ENCODE measurements at regions not wholly inside any gene's neighbourhood (a gene's known extent, or its start where the extent isn't known, plus 50 kb on each side); places are given as distances from the start of the nearest gene placed in this dataset.
A peak's percentile ranks its signal among the peaks of the same experiment; 100 is the strongest.

GRCh38 chr4:156606554-156607477, 364.8 kb downstream of the PDGFC start:
- no TSS peak for BruUV-seq (replicated peaks)
- CTCF ChIA-PET: no interaction called here
- peaks cover 4% of the 10 kb centered on the region; the same call in 1 of the 2 replicates for H3K4me1 ChIP-seq (ENCODE audit: control insufficient read depth, insufficient read depth, low read length)
- 83% methylated on average over 2 of the region's 7 CpGs; no CpG with 5 or more reads in 1 of the 2 experiments for WGBS, 2 experiments (ENCODE audit: extremely low coverage in 2 of 2, insufficient read length in 1 of 2)
- peak overlapping the region; percentile 14; the same call in 1 of the 2 replicates for H2BK120ac ChIP-seq (ENCODE audit: low read depth, low read length)
- H3K9me1 ChIP-seq (ENCODE audit: insufficient read depth, low read length): no peaks in the 10 kb centered on the region
- no peak overlapping the region for H2AFZ ChIP-seq (replicated peaks; ENCODE audit: low read length, poor library complexity)
- TF ChIP-seq USF2 (IDR thresholded peaks at IDR 0.05; ENCODE audit: low read depth, low read length) (peak; percentile 52; the same call in 1 of the 2 replicates), MXI1 (IDR thresholded peaks at IDR 0.05; ENCODE audit: borderline replicate concordance, low read depth, low read length) (no peak), MAFK (IDR thresholded peaks at IDR 0.05; ENCODE audit: low read depth, low read length) (peak; percentile 29)
- peak overlapping the region; percentile 70; the same call in 1 of the 2 replicates for H3K4me2 ChIP-seq (ENCODE audit: low read depth, low read length)
- H2AK5ac ChIP-seq (ENCODE audit: low read depth, low read length): no peak overlapping the region
- H3K23ac ChIP-seq (ENCODE audit: low read depth, low read length): no peak overlapping the region
- peak; percentile 68 for ATAC-seq (ENCODE audit: low read depth)
- 0 out of 2 replicates have a peak overlapping the region, but pooled peaks have one; percentile 42 for H4K5ac ChIP-seq (ENCODE audit: low read depth, low read length)
- peak overlapping the region; percentile 64; the same call in 1 of the 2 replicates for H3K18ac ChIP-seq (ENCODE audit: low read depth, low read length)
- H4K20me1 ChIP-seq (ENCODE audit: insufficient read depth, low read length): no peaks in the 10 kb centered on the region
- dilution Hi-C loops (cut with HindIII; ENCODE audit: low sequenced_read_pairs, unreplicated experiment) (no loop called here), intact Hi-C loops (cut with micrococcal nuclease) (no loop called here), in situ Hi-C loops (cut with MboI; ENCODE audit: low sequenced_read_pairs) (no loop called here)
- no peak overlapping the region for H3K27ac ChIP-seq (ENCODE audit: insufficient read depth, low read length)
- no peak overlapping the region for H2AK9ac ChIP-seq (replicated peaks; ENCODE audit: low read depth, low read length, poor library complexity)
- no peak overlapping the region for H3K56ac ChIP-seq (ENCODE audit: extremely low read depth, insufficient read depth, low read length)
- POLR2A ChIA-PET (ENCODE audit: unreplicated experiment): no interaction called here
- H3K14ac ChIP-seq (replicated peaks; ENCODE audit: low read depth, low read length): no peak overlapping the region
- no peaks in the 10 kb centered on the region for H3K79me1 ChIP-seq (ENCODE audit: low read depth in 1 of 2, low read length in 2 of 2)
- H4K91ac ChIP-seq (ENCODE audit: insufficient read depth, low read depth, low read length): no peak overlapping the region
- no peak overlapping the region for H3K9ac ChIP-seq (ENCODE audit: low read depth, low read length)
- H3K4ac ChIP-seq (ENCODE audit: low read depth, low read length): no peak overlapping the region
- H3K27me3 ChIP-seq (ENCODE audit: control insufficient read depth, insufficient read depth, low read length): no peaks in the 10 kb centered on the region
- peak overlapping the region; percentile 5; the same call in 1 of the 2 replicates for H2BK20ac ChIP-seq (ENCODE audit: low read depth, low read length)
- peak overlapping the region; percentile 12 for H2BK5ac ChIP-seq (ENCODE audit: low read depth, low read length, poor library complexity, severe bottlenecking)
- no peaks in the 10 kb centered on the region for H3K9me3 ChIP-seq (ENCODE audit: control insufficient read depth, insufficient read depth, low read length)
- no peak overlapping the region for H2BK15ac ChIP-seq (ENCODE audit: low read depth, low read length)
- 0 out of 4 replicates have a peak overlapping the region, but pooled peaks of 1 of the 2 experiments have one; percentile 1 for H4K8ac ChIP-seq (ENCODE audit: low read depth in 2 of 2, low read length in 2 of 2)
- peak; percentile 74 for DNase-seq
- no peak overlapping the region for H3K4me3 ChIP-seq (ENCODE audit: insufficient read depth, low read depth, low read length)
- no peaks in the 10 kb centered on the region for H3K36me3 ChIP-seq (ENCODE audit: control insufficient read depth, insufficient read depth, low read length)
